ENCODE measurements at regions not wholly inside any gene's neighbourhood (a gene's known extent, or its start where the extent isn't known, plus 50 kb on each side); places are given as distances from the start of the nearest gene placed in this dataset.
"Not testable (repeated sequence)": the region's sequence is repeated elsewhere in the genome, so short reads cannot be mapped to it uniquely, and the experiment has no call there.

DNA sequence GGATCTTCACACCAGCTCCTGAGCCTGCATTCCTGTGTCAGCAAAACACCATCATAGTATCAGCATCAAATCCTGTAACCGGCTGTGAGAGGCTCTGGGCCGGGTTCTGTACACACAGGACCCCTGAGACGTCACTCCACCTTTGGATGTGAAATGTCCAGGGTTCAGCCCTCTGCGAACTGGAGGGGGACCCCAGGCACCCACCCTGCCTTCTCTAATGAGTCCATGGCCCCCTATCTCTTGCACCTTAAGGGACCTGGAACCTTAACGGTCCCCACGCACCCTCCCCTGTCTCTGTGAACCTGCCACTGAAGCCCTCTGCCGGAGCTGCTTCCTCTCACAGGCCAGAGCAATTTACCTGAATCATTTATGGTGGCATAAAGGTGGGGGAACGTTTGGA, 257.8 kb downstream of the NPHP4 start:
- no peak for DNase-seq (ENCODE audit: low spot score)

GRCh38 chr1:5733596-5733995, 258.6 kb downstream of the NPHP4 start:
- no peak for DNase-seq (ENCODE audit: low spot score)

DNA sequence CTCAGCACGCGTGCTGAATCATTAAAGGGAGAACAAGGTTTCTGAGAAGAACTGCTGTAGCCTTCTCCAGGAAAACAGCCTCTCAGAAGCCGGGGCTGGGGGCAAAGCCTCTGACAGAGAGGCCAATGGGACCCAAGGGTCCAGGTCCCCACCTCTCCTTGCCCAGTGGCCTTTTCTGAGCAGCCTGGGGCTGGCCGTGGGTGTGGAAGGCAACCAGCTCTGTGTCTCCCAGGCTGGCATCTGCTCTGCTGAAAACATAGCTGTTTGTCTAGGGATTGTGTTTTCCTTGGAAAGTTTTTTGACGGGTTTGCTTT, 261.2 kb downstream of the NPHP4 start:
- no peak for DNase-seq (ENCODE audit: low spot score)

DNA sequence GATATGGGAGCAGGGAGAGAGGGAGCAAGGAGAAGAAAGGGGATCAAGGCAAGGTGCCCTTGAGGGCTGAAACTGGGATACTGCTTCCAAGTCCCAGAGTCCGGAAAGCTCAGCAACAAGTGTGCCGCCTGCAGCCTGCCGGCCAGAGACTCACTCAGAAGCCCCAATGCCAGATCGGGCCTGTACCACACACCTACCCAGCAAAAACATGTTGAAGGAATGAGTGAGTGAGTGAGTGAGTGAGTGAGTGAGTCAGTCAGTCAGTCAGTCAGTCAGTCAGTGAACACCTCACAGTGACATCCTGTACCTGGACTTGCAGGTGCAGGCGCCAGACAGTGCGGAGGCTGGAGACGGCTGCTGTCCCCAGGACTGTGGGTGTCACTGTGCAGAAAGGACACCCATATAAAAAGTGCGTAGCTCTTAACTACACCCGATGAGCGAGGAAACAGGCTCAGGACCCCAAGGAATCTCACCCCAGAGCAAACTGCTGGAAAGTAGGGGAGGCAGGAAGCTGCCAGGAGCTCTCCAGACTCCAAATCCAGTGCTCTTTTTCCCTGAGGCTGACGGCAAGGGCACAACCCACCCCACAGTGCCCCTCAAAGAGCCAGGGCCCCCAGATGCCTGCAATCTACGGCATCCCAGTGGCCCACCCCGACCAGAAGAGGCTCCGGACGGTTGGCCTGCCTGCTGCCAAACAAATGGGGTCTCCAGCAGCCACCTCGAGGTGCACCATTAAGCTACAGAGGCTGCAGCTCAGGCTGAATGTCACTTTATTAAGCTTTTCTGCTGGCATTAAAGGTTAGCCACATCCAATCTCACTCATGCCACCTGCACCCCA, 261.7 kb downstream of the NPHP4 start:
- DNase-seq (ENCODE audit: low spot score), result no peak

GRCh38 chr1:5729636-5730145, 262.5 kb downstream of the NPHP4 start:
- no peak for DNase-seq (ENCODE audit: low spot score)

GRCh38 chr1:5728663-5729355, 263.4 kb downstream of the NPHP4 start:
- DNase-seq (ENCODE audit: low spot score), result no peak

- no peak for DNase-seq (ENCODE audit: low spot score)
Observed at GRCh38 chr1:5727871-5728643, 264.2 kb downstream of the NPHP4 start.

DNA sequence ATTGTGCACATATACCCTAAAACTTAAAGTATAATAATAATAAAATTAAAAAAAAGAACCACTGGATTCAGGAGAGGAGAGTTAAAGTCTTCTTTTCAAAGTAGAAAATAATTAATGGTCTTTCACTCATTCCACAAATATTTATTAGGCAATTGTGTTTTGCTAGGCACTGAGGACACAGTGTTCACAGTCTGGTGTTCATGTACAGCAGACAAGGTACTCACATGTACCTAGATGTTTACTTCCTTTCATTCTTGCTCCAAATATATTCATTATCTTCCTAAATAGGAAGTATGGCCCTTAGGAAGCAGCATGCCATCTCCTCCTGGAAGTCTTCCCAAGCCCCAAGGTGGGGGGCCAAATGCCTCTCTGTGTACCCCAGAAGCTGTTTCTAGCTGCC, 265.0 kb downstream of the NPHP4 start:
- no peak for DNase-seq (ENCODE audit: low spot score)

GRCh38 chr1:5726586-5727184, 265.5 kb downstream of the NPHP4 start:
- DNase-seq (ENCODE audit: low spot score), result not testable (repeated sequence)

DNA sequence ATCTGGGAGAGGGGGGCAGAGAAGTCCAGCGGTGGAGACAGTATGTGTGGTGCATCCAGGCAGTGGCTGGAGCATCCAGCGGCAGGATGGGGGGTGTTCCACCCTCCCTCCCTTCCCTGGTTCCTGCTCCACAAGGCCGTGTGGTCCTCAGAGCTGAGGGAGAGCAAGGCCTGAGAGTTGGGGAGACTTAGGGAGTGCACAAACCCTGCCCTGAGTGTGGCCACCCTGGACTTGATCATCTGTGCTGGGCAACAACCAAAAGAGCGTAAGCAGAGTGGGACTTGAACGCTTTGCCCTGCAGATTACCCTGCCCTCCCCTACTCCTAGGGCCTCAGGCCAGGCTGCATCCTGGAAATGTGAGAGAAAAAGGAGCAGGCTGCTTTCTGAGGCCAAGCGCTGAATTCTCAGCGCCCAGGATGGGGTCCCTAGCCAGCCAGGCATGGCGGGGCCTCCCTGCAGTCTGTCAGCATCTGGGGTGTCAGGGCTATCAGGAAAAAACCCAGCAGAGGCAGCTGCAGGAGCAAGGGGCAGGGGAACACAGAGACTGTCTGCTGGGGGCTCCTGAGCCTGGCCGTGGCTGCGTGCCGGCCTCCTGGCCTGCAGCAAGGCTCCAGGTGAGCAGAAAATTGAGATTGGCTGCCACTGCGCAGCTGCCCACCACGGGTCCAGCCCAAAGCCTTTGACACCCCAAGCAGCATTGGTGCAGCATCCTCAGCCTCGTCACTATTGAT, 266.2 kb downstream of the NPHP4 start:
- no peak for DNase-seq (ENCODE audit: low spot score)

DNA sequence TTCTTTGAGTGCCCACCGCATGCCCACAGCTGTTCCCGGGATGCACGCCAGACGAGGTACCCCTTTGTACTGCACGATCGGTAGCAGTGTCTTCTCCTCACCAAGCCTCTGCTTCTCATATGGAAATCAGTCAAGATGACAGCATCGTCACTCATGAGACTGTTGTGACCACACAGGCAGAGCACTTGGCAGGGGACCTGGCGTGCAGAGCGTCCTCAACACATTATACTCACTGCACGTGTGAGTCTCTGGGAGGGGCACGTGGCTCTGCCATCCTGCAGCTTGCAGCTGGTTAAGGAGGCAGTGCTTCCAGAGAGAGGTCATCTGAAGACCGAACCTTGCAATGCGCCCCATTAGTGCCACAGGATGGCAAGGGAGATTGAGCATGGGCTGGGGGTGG, 266.8 kb downstream of the NPHP4 start:
- no peak for DNase-seq (ENCODE audit: low spot score)

GRCh38 chr1:5724847-5725246, 267.4 kb downstream of the NPHP4 start:
- DNase-seq (ENCODE audit: low spot score), result no peak

GRCh38 chr1:5722635-5723164, 269.5 kb downstream of the NPHP4 start:
- DNase-seq (ENCODE audit: low spot score), result no peak

- DNase-seq (ENCODE audit: low spot score), result no peak
Observed at GRCh38 chr1:5721634-5722215, 270.5 kb downstream of the NPHP4 start.

- no peak for DNase-seq (ENCODE audit: low spot score)
Observed at GRCh38 chr1:5720936-5721335, 271.3 kb downstream of the NPHP4 start.

DNA sequence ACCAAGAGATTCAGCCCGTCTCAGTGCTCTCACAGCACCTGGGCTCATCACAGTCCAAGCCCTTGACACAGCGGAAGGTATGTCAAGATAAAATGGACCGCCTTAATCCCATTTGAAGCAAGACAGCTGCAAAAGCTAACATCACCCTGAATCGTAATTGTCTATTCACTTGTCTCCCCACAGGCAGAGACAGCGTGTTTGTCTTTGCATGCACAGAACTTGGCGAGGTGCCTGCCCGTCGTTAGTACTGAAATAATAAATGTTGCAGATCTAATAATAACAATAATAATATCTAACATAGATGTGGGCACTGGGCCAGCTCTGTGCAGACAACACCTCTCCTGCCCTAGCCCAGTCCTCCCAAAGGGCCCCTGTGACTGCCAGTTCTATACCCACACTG, 271.7 kb downstream of the NPHP4 start:
- no peak for DNase-seq (ENCODE audit: low spot score)

- no peak for DNase-seq (ENCODE audit: low spot score)
Observed at GRCh38 chr1:5720045-5720444, 272.2 kb downstream of the NPHP4 start.

DNA sequence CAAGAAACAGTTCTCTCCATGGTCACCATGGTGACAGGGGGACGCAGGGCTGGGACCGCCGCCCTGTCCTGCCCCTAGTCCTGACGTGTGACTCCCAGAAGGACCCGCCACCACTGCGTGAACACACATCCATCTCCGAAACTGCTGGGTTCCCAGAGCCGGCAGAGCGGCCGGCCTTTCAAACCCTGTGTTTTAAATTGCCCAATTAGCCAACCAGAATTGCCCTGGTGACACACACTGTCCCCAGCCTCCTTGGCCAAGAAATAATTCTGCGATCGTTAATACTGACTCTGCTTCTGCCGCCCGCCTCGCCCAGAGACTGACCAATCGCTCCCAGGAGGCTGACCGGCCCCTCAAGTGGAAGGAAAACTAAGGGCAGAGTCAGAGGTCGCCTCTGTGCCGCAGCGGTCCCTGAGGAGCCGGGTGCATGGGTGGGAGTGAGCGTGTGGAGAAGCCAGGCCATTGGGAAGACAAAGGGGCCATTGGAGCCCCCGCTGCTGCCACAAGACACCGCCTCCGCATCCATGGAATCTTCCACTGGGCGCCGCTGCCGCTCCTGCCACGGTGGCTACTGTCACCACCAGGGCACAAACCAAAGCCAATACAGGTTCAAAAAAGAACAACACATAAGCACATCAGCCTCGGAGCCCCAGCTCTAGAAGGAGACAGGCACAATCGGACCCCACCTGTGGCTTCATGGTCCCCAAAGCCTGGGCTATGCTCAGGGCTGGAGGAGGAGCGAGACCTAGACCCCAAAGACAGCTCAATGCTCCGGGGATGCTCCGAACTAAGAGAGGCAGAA, 273.2 kb downstream of the NPHP4 start:
- DNase-seq (ENCODE audit: low spot score), result no peak

GRCh38 chr1:5717031-5717682, 275.1 kb downstream of the NPHP4 start:
- DNase-seq (ENCODE audit: low spot score), result no peak

Measured in ureter (tissue), 1 donor.